ENCODE measurements at regions not wholly inside any gene's neighbourhood (a gene's known extent, or its start where the extent isn't known, plus 50 kb on each side); places are given as distances from the start of the nearest gene placed in this dataset.

DNA sequence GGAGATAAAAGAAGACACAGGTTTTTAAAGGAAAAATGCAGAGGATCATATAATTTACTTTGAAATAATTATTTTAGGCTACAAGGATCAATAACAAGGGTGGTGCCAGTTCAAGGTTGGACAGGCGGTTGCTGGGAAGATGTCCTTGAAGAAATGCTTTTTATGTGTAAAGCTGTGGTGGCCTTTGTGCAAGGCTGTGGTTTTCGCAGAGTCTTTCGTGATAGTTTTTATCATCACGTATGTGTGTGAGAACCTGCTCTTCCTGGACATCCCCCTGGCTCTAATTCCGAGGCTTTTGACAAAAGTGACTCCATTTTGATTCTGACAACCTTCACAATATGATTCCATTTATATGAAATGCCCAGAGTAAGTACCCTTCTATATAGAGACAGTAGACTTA, 85.8 kb upstream of the COG2 start:
- Histone ChIP-seq H3K27me3 (ENCODE audit: control insufficient read depth in 4 of 4, insufficient read depth in 4 of 4, low read length in 3 of 4) (no peaks in the 10 kb centered on the region), H3K4me1 (ENCODE audit: control insufficient read depth in 4 of 4, insufficient read depth in 4 of 4, low read length in 3 of 4) (no peaks in the 10 kb centered on the region), H3K9ac (ENCODE audit: low read depth in 1 of 2, low read length in 2 of 2) (no peak overlapping the region), H3K27ac (ENCODE audit: low read depth in 1 of 2, low read length in 2 of 2) (no peak overlapping the region), H3K9me3 (ENCODE audit: control insufficient read depth in 4 of 4, low read length in 3 of 4) (no peaks in the 10 kb centered on the region), H3K4me3 (ENCODE audit: low read depth in 1 of 3, low read length in 3 of 3) (no peak overlapping the region), H3K36me3 (ENCODE audit: control insufficient read depth in 4 of 4, insufficient read depth in 3 of 4, low read depth in 1 of 4, low read length in 3 of 4) (no peaks in the 10 kb centered on the region)
- DNase-seq (ENCODE audit: low spot score) = no peak
- 87% methylated on average over 5 of the region's 5 CpGs for WGBS
- TF ChIP-seq YY1 (IDR thresholded peaks at IDR 0.05) = no peak
- TF ChIP-seq, protein P1, sequence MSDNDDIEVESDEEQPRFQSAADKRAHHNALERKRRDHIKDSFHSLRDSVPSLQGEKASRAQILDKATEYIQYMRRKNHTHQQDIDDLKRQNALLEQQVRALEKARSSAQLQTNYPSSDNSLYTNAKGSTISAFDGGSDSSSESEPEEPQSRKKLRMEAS (IDR thresholded peaks at IDR 0.05) = no peak
- no peak for TF ChIP-seq FOXA2 (IDR thresholded peaks at IDR 0.05)
- TF ChIP-seq, protein P2, sequence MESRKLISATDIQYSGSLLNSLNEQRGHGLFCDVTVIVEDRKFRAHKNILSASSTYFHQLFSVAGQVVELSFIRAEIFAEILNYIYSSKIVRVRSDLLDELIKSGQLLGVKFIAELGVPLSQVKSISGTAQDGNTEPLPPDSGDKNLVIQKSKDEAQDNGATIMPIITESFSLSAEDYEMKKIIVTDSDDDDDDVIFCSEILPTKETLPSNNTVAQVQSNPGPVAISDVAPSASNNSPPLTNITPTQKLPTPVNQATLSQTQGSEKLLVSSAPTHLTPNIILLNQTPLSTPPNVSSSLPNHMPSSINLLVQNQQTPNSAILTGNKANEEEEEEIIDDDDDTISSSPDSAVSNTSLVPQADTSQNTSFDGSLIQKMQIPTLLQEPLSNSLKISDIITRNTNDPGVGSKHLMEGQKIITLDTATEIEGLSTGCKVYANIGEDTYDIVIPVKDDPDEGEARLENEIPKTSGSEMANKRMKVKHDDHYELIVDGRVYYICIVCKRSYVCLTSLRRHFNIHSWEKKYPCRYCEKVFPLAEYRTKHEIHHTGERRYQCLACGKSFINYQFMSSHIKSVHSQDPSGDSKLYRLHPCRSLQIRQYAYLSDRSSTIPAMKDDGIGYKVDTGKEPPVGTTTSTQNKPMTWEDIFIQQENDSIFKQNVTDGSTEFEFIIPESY (IDR thresholded peaks at IDR 0.05) = no peak
- no peak for TF ChIP-seq SP1 (IDR thresholded peaks at IDR 0.05)
- TF ChIP-seq, protein P3, sequence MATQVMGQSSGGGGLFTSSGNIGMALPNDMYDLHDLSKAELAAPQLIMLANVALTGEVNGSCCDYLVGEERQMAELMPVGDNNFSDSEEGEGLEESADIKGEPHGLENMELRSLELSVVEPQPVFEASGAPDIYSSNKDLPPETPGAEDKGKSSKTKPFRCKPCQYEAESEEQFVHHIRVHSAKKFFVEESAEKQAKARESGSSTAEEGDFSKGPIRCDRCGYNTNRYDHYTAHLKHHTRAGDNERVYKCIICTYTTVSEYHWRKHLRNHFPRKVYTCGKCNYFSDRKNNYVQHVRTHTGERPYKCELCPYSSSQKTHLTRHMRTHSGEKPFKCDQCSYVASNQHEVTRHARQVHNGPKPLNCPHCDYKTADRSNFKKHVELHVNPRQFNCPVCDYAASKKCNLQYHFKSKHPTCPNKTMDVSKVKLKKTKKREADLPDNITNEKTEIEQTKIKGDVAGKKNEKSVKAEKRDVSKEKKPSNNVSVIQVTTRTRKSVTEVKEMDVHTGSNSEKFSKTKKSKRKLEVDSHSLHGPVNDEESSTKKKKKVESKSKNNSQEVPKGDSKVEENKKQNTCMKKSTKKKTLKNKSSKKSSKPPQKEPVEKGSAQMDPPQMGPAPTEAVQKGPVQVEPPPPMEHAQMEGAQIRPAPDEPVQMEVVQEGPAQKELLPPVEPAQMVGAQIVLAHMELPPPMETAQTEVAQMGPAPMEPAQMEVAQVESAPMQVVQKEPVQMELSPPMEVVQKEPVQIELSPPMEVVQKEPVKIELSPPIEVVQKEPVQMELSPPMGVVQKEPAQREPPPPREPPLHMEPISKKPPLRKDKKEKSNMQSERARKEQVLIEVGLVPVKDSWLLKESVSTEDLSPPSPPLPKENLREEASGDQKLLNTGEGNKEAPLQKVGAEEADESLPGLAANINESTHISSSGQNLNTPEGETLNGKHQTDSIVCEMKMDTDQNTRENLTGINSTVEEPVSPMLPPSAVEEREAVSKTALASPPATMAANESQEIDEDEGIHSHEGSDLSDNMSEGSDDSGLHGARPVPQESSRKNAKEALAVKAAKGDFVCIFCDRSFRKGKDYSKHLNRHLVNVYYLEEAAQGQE (IDR thresholded peaks at IDR 0.05) = no peak
- no peak for TF ChIP-seq RAD21 (IDR thresholded peaks at IDR 0.05)
- TF ChIP-seq NR2F2 (IDR thresholded peaks at IDR 0.05) = no peak
- TF ChIP-seq HNF4G (IDR thresholded peaks at IDR 0.05) = no peak
- no peak for TF ChIP-seq GABPA (IDR thresholded peaks at IDR 0.05 in 1 of 2, conservative IDR thresholded peaks at IDR 0.05 in 1 of 2)
- TF ChIP-seq, protein P4, sequence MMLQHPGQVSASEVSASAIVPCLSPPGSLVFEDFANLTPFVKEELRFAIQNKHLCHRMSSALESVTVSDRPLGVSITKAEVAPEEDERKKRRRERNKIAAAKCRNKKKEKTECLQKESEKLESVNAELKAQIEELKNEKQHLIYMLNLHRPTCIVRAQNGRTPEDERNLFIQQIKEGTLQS (IDR thresholded peaks at IDR 0.05) = no peak
- TF ChIP-seq HNF4A (conservative IDR thresholded peaks at IDR 0.05) = no peak
- TF ChIP-seq, protein P5, sequence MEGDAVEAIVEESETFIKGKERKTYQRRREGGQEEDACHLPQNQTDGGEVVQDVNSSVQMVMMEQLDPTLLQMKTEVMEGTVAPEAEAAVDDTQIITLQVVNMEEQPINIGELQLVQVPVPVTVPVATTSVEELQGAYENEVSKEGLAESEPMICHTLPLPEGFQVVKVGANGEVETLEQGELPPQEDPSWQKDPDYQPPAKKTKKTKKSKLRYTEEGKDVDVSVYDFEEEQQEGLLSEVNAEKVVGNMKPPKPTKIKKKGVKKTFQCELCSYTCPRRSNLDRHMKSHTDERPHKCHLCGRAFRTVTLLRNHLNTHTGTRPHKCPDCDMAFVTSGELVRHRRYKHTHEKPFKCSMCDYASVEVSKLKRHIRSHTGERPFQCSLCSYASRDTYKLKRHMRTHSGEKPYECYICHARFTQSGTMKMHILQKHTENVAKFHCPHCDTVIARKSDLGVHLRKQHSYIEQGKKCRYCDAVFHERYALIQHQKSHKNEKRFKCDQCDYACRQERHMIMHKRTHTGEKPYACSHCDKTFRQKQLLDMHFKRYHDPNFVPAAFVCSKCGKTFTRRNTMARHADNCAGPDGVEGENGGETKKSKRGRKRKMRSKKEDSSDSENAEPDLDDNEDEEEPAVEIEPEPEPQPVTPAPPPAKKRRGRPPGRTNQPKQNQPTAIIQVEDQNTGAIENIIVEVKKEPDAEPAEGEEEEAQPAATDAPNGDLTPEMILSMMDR (IDR thresholded peaks at IDR 0.05; ENCODE audit: low read depth, low read length, missing input control) = no peak
- TF ChIP-seq TAF1 (conservative IDR thresholded peaks at IDR 0.05) = no peak
- TF ChIP-seq FOXA1 (IDR thresholded peaks at IDR 0.05) = no peak
- no peak for TF ChIP-seq JUND (IDR thresholded peaks at IDR 0.05)
- no peak for TF ChIP-seq EGR1 (IDR thresholded peaks at IDR 0.05; ENCODE audit: low read depth in 2 of 2)
- no peak for TF ChIP-seq RXRA (IDR thresholded peaks at IDR 0.05)
